GM12864 (cell line): ENCODE measurements at regions not wholly inside any gene's neighbourhood (a gene's known extent, or its start where the extent isn't known, plus 50 kb on each side); places are given as distances from the start of the nearest gene placed in this dataset.

Source experiments
- DNase-seq: peaks from one replicate; pipeline ENCODE4 v3.0.0-alpha.2; 2011; ENCODE audit warnings: low read depth
- H3K4me3 ChIP-seq: 2 replicates; pipeline ENCODE4 v1.5.1; 2011; ENCODE audit warnings: mild to moderate bottlenecking, low read depth, low read length, control low read depth
- TF ChIP-seq, protein P1 (sequence below): IDR thresholded peaks from 2 replicates; pipeline ENCODE4 v1.5.1; 2011; ENCODE audit warnings: low read depth, mild to moderate bottlenecking, moderate library complexity, low read length, control low read depth, inconsistent platforms; ENCODE audit errors: missing control alignments

DNA sequence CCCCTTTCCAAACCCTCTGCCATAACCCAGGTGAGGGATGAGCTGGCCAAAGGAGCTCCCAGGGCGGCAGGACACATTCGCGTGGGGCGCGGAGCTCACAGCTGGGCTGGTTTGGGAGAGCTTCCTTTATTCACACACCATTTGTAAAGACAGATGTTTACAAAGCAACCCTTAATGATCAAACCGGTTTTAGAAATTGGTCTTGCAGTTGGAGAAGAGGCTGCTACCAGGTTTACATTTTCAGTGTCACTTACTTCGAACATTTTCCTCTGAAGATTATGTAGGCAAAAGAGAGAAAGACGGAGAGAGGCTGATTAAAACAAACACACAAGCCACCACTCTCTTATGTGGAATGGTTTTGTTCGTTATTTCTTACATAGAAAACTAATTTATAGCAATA, 648.7 kb downstream of the IRX1 start:
- no peak overlapping the region for H3K4me3 ChIP-seq
- TF ChIP-seq, protein P1, sequence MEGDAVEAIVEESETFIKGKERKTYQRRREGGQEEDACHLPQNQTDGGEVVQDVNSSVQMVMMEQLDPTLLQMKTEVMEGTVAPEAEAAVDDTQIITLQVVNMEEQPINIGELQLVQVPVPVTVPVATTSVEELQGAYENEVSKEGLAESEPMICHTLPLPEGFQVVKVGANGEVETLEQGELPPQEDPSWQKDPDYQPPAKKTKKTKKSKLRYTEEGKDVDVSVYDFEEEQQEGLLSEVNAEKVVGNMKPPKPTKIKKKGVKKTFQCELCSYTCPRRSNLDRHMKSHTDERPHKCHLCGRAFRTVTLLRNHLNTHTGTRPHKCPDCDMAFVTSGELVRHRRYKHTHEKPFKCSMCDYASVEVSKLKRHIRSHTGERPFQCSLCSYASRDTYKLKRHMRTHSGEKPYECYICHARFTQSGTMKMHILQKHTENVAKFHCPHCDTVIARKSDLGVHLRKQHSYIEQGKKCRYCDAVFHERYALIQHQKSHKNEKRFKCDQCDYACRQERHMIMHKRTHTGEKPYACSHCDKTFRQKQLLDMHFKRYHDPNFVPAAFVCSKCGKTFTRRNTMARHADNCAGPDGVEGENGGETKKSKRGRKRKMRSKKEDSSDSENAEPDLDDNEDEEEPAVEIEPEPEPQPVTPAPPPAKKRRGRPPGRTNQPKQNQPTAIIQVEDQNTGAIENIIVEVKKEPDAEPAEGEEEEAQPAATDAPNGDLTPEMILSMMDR: no peak
- no peak for DNase-seq

DNA sequence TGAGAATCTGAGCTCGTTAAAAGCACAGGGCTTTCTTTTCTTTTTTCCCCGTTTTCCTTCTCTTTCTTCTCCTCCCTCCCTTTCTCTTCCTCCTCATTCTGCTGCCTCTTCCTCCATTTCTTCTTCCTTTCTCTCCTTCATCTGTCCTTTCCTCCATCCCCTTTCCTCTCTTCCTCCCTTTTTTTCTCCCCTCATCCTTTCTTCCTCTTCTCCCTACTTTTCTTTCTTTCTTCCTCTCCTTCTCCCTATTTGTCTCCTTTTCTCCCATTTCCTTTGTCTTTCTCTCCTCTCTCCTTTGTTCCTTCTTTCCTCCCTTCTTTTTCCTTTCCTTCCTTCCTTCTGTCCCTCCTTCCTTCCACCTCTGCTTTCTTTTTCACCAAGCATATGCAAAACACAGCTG, 649.4 kb downstream of the IRX1 start:
- TF ChIP-seq, protein P1: no peak
- no peak for DNase-seq
- no peak overlapping the region for H3K4me3 ChIP-seq

DNA sequence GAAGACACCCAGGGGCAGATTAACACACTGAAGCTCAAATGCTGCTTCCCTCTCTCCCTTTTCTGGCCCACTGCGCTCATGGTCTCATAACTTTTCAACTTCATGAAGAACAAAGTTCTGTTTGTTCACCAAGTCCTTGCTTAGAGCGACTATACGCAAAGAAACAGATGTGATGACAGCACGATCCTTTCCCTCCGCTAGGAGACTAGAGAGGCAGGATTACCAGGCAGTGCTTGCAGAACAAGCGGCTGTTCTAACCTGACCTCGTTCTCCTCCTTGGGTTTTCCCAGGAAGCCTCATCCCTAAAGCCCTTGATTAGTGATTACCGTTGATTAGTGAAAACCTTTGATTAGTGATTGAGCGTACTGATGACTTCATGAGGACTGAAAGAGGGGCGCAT, 649.9 kb downstream of the IRX1 start:
- TF ChIP-seq, protein P1: no peak
- DNase-seq: no peak
- no peak overlapping the region for H3K4me3 ChIP-seq

DNA sequence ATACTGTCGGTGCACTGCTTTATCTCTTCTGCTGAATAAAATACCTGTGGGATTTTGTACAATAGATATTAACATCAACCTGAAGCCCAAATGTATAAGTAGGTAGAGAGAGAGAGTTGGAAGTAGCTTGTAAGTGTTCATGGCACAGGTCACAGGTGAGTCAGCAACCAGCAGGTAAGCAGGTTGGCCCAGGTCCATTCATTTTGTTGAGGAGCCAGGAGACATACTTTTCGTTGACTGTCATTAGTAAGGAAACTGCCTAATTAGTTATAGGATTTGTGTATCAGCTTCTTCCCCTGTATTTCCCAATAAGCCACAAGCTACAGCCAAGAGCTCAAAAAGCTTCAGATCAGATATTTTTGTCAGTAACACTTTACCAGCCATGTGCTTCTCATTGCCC, 650.8 kb downstream of the IRX1 start:
- DNase-seq: no peak
- no peak overlapping the region for H3K4me3 ChIP-seq
- TF ChIP-seq, protein P1: no peak

DNA sequence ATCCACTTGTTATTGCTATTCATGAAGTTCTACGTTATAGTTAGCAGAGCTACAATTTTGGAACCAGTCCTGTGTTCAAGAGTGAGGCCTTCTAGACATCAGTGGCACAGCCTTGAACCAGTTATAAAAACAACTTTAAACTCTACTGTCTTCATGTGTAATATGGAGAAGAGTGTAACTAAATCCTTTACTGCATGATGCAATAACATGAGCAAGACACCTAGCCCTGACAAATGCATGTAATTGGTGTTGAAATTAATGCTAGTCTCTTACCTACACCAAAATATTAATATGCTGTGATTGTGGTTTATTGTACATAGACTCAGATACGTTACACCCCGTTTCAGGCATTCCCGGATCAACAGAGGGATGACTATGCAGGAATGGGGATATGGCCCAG, 654.6 kb downstream of the IRX1 start:
- TF ChIP-seq, protein P1: no peak

DNA sequence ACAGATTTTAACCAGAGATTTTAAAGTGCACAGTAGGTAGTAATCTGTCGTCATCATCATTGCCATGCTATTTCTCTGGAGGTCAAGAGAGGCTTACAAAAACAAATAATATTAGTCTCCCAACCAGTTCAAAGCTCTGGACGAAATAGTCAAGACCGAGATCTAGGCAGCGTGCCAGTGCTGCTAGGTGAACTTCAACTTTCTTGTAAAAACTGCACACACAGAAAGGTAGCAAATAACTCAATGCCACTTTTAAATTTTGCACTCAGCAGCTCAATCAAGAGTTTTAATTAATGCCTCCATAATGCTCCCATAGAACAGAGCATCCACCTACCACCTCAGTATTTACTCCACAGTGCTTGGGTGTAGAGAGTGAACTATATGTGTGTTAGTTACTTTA, 656.8 kb downstream of the IRX1 start:
- TF ChIP-seq, protein P1: no peak
- H3K4me3 ChIP-seq: no peak overlapping the region
- DNase-seq: no peak

More for the DNA sequence above, 654.6 kb downstream of the IRX1 start:
- H3K4me3 ChIP-seq: no peak overlapping the region
- no peak for DNase-seq

DNA sequence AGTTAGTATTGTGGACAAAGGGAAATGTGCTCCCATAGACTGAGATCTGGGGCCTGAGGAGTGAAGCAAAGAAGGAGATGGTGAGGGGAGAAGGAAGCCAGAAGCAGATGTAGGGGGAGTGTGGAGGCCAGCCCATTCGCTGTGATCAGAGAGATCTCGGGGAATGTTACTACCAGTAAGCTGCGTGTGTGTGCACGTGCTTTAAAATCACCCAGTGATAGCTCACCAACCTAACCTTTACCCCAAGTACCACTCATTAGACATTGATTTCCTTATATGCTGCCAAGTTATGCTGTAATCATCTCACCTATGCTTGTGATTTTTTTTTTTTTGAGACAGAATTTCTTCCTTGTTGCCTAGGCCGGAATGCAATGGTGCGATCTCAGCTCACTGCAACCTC, 659.1 kb downstream of the IRX1 start:
- TF ChIP-seq, protein P1: no peak
- H3K4me3 ChIP-seq: no peak overlapping the region
- DNase-seq: no peak
